ENCODE measurements at regions not wholly inside any gene's neighbourhood (a gene's known extent, or its start where the extent isn't known, plus 50 kb on each side); places are given as distances from the start of the nearest gene placed in this dataset.

DNA sequence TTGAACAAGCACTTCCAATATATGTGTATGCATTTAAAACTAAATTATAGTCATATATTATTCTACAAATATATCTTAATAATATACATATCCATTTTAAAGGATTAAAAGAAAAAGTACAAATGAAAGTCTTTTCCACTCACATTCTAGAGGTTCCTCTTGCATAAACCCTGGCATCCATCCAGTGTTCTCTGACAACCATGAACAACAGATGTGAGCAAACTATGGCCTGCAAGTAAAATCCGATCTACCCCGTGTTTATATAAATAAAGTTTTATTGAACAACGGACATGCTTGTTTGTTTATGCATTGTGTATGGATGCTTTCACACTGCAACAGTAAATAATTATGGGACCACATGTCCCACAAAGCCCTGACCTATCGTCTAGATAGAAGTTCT lies 1122.3 kb downstream of the EPHA7 start:
- DNase-seq = no peak
- no peaks in the 10 kb centered on the region for H3K4me1 ChIP-seq
- no peak for TF ChIP-seq POLR2A (IDR thresholded peaks at IDR 0.05)
- TF ChIP-seq POLR2AphosphoS5 (IDR thresholded peaks at IDR 0.05) = no peak
- TF ChIP-seq EP300 (IDR thresholded peaks at IDR 0.05) = no peak
- TF ChIP-seq, protein P1, sequence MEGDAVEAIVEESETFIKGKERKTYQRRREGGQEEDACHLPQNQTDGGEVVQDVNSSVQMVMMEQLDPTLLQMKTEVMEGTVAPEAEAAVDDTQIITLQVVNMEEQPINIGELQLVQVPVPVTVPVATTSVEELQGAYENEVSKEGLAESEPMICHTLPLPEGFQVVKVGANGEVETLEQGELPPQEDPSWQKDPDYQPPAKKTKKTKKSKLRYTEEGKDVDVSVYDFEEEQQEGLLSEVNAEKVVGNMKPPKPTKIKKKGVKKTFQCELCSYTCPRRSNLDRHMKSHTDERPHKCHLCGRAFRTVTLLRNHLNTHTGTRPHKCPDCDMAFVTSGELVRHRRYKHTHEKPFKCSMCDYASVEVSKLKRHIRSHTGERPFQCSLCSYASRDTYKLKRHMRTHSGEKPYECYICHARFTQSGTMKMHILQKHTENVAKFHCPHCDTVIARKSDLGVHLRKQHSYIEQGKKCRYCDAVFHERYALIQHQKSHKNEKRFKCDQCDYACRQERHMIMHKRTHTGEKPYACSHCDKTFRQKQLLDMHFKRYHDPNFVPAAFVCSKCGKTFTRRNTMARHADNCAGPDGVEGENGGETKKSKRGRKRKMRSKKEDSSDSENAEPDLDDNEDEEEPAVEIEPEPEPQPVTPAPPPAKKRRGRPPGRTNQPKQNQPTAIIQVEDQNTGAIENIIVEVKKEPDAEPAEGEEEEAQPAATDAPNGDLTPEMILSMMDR (IDR thresholded peaks at IDR 0.05) = no peak

DNA sequence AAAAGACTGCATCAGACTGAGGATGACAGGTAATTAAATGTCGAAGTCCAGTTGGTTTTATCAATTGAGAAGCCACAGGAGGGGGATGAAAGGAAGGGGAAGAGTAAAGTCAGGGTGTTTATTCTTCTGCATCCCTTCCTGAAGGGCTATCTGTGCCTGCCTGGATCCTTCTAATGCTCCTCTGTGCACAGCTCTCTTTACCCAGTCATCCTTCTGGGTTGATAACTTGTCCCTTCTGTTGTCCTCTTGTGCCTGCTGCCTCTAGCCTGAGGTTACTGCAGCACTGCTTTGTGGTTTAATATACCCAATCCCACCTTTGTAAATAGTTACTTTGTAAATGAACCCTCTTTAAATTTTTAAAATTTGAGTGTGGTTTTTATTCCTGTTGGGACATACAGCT lies 1127.3 kb downstream of the EPHA7 start:
- TF ChIP-seq POLR2A (IDR thresholded peaks at IDR 0.05) (no peak), POLR2AphosphoS5 (IDR thresholded peaks at IDR 0.05) (no peak), EP300 (IDR thresholded peaks at IDR 0.05) (no peak)
- TF ChIP-seq, protein P1 (IDR thresholded peaks at IDR 0.05) = no peak
- H3K4me3 ChIP-seq = no peak overlapping the region
- 27 to 47% methylated on average over 1 of the region's 1 CpG for WGBS, 2 donors

More for the DNA sequence above, 1122.3 kb downstream of the EPHA7 start:
- Histone ChIP-seq H3K4me3 (no peak overlapping the region), H3K9me3 (peaks cover 0 to 2% (median 0%) of the 10 kb centered on the region in 4 donors), H3K27me3 (no peaks in the 10 kb centered on the region), H3K27ac (no peak overlapping the region), H3K36me3 (no peaks in the 10 kb centered on the region)
- WGBS, 2 donors = 73 to 76% methylated on average over 4 of the region's 4 CpGs
- no peak for ATAC-seq (ENCODE audit: low FRiP score in 2 of 2)

DNA sequence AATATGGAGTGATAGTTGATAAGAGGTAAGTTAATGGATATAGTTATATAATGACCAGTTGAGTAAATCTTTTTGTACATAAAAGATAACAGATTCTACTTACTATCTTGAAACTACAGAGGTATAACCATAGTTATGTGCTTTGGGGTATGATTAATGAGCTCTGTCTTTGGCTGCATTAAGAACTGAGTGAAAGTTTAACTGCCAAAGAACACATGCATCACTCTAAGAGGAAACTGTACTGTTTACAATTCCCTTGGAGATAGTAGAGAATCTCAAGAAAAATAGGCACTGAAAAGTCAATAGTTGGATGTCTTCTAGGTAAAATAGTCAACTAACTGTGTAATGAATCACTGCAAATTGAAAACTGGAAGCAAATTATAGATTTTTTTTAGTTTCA lies 1129.5 kb downstream of the EPHA7 start:
- Histone ChIP-seq H3K27me3 (no peaks in the 10 kb centered on the region), H3K36me3 (no peaks in the 10 kb centered on the region), H3K4me3 (no peak overlapping the region), H3K4me1 (no peaks in the 10 kb centered on the region), H3K27ac (no peak overlapping the region), H3K9me3 (no peaks in the 10 kb centered on the region)
- ATAC-seq (ENCODE audit: low FRiP score in 2 of 2) (no peak), DNase-seq (no peak)
- TF ChIP-seq, protein P1 (IDR thresholded peaks at IDR 0.05) = no peak
- TF ChIP-seq POLR2A (IDR thresholded peaks at IDR 0.05) (no peak), POLR2AphosphoS5 (IDR thresholded peaks at IDR 0.05) (no peak), EP300 (IDR thresholded peaks at IDR 0.05) (no peak)

More for the DNA sequence above, 1127.3 kb downstream of the EPHA7 start:
- DNase-seq = no peak
- Histone ChIP-seq H3K9me3 (no peaks in the 10 kb centered on the region), H3K36me3 (no peaks in the 10 kb centered on the region), H3K27ac (no peak overlapping the region), H3K4me1 (no peaks in the 10 kb centered on the region), H3K27me3 (no peaks in the 10 kb centered on the region)
- no peak for ATAC-seq (ENCODE audit: low FRiP score in 2 of 2)

DNA sequence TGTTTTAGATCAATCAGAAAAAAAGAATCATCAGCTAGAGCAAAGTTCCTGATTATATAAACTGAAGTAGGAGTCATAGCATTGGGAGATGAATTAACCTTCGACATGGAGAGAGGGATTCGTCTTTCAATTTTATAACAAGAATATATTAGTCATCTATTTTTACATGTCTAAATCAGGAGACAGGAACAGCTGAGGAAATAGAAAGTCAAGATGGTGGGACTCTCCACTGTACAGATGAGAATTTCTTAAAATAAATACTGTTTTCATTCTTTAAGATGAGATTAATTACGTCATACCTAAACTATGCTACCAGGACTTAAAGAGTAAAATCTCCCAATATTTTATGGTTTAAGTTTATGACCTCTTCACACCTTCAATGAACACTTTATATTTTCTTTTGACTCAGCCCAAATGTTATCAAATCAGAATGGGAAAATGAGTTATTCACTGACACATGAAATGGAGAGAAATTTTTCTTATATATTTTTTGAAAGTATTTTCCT lies 1137.7 kb downstream of the EPHA7 start:
- Histone ChIP-seq H3K27me3 (no peaks in the 10 kb centered on the region), H3K36me3 (no peaks in the 10 kb centered on the region), H3K9me3 (no peaks in the 10 kb centered on the region), H3K4me3 (no peak overlapping the region), H3K27ac (no peak overlapping the region), H3K4me1 (no peaks in the 10 kb centered on the region)
- DNase-seq (no peak), ATAC-seq (ENCODE audit: low FRiP score in 2 of 2) (no peak)
- TF ChIP-seq EP300 (IDR thresholded peaks at IDR 0.05) (no peak), POLR2A (IDR thresholded peaks at IDR 0.05) (no peak), POLR2AphosphoS5 (IDR thresholded peaks at IDR 0.05) (no peak)
- TF ChIP-seq, protein P1 (IDR thresholded peaks at IDR 0.05) = no peak
- 29 to 35% methylated on average over 3 of the region's 3 CpGs for WGBS, 2 donors

DNA sequence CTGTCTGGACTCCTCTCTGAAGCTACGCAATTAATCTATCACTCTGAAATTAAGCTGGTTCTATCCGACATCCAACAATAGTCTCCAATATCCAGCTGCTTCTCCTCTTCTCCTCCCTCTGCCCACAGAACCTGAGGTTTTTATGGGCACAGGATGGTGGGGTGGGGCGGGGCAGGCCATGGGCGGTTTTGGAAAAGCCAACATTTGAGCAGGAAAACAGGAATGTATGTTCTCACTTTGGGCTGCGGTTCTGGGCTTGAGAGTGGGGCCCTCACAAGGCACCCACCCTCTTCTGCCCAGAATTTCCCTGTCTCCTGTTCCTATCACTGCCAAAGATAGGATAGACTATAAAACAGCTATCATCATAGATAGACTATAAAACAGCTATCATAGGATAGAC lies 1144.2 kb downstream of the EPHA7 start:
- WGBS, 2 donors = 84 to 89% methylated on average over 5 of the region's 5 CpGs
- peak in 1 of 2 donors; percentile 2 for DNase-seq
- no peaks in the 10 kb centered on the region for H3K27me3 ChIP-seq
- no peaks in the 10 kb centered on the region for H3K4me1 ChIP-seq
- TF ChIP-seq POLR2A (IDR thresholded peaks at IDR 0.05) (no peak), EP300 (IDR thresholded peaks at IDR 0.05) (no peak), POLR2AphosphoS5 (IDR thresholded peaks at IDR 0.05) (no peak)
- TF ChIP-seq, protein P1 (IDR thresholded peaks at IDR 0.05) = no peak
- no peak overlapping the region for H3K27ac ChIP-seq
- no peak for ATAC-seq (ENCODE audit: low FRiP score in 2 of 2)
- H3K36me3 ChIP-seq = no peaks in the 10 kb centered on the region
- H3K9me3 ChIP-seq = no peaks in the 10 kb centered on the region
- no peak overlapping the region for H3K4me3 ChIP-seq

All from upper lobe of left lung (tissue), 6 donors.